ENCODE measurements at regions not wholly inside any gene's neighbourhood (a gene's known extent, or its start where the extent isn't known, plus 50 kb on each side); places are given as distances from the start of the nearest gene placed in this dataset.

DNA sequence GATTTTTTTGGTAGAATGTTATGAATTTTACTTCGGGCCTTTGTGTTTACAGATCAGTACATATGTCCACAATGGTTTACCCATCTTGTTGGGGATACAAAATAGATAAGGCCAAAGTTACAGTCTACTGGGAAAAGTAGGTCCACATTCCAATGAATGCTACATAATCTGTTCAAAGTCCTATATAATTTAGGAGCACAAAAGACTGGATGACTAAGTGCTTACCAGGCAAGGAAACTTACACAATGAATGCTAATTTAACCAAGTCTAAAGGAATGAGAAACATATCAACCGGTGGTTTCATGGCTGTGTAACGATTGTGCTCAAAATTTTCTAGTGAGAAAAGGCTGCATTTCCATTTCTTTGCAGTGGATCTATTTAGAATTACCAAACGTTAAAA lies 97.4 kb upstream of the TRPM3 start:
- no peaks in the 10 kb centered on the region for H3K9me3 ChIP-seq
- intact Hi-C loops (cut with DNase I; ENCODE audit: low total_unique reads) = no loop called here
- TF ChIP-seq, protein P1, sequence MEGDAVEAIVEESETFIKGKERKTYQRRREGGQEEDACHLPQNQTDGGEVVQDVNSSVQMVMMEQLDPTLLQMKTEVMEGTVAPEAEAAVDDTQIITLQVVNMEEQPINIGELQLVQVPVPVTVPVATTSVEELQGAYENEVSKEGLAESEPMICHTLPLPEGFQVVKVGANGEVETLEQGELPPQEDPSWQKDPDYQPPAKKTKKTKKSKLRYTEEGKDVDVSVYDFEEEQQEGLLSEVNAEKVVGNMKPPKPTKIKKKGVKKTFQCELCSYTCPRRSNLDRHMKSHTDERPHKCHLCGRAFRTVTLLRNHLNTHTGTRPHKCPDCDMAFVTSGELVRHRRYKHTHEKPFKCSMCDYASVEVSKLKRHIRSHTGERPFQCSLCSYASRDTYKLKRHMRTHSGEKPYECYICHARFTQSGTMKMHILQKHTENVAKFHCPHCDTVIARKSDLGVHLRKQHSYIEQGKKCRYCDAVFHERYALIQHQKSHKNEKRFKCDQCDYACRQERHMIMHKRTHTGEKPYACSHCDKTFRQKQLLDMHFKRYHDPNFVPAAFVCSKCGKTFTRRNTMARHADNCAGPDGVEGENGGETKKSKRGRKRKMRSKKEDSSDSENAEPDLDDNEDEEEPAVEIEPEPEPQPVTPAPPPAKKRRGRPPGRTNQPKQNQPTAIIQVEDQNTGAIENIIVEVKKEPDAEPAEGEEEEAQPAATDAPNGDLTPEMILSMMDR (IDR thresholded peaks at IDR 0.05) = no peak
- no peak for TF ChIP-seq POLR2A (IDR thresholded peaks at IDR 0.05)
- no peaks in the 10 kb centered on the region for H3K36me3 ChIP-seq (ENCODE audit: low read depth, missing control alignments)
- 76 to 85% methylated on average over 4 of the region's 4 CpGs for WGBS, 2 donors
- DNase-seq = no peak
- no peak overlapping the region for H3K27ac ChIP-seq
- H3K4me3 ChIP-seq = no peak overlapping the region
- H3K27me3 ChIP-seq = no peaks in the 10 kb centered on the region
- H3K4me1 ChIP-seq = no peaks in the 10 kb centered on the region

DNA sequence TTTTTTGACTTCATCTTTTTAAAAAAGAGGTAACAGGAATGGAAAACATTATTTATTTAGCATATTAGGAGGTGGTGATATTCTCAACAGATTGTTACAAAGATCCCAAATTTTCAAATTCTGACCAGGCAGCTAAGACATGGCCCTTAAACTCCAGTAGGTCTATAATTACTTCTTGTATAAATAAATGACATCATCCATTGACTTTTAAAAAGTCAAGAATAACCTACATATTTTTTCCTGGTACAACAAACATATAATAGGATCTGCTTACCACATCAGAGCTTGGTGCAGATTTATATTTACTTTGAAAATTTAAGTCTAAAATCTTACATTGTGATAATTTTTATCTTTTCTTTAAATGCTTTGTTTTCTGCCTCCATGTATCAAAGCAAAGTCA lies 92.2 kb upstream of the TRPM3 start:
- Histone ChIP-seq H3K4me1 (no peaks in the 10 kb centered on the region), H3K4me3 (no peak overlapping the region), H3K27ac (no peak overlapping the region), H3K9me3 (no peaks in the 10 kb centered on the region), H3K27me3 (no peaks in the 10 kb centered on the region), H3K36me3 (ENCODE audit: low read depth, missing control alignments) (no peaks in the 10 kb centered on the region)
- no peak for DNase-seq
- intact Hi-C loops (cut with DNase I; ENCODE audit: low total_unique reads) = no loop called here
- TF ChIP-seq, protein P1 (IDR thresholded peaks at IDR 0.05) = no peak
- no peak for TF ChIP-seq POLR2A (IDR thresholded peaks at IDR 0.05)

DNA sequence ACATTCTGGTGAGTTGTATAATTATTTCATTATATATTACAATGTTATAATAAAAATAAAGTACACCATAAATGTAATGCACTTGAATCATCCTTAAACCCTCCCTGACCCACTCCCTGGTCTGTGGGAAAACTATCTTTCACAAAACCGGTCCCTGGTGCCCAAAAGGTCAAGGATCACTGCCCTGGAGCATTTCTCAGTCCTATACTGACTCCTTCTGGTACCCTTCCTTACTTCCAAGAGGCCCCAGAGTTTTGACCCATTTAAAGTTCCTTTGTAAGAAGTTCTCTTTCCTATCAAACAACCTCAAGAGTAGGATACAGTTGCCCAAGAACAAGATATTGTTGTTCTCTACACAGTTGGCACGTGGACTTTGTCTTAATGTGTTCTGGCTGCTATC lies 88.9 kb upstream of the TRPM3 start:
- Histone ChIP-seq H3K27me3 (no peaks in the 10 kb centered on the region), H3K9me3 (no peaks in the 10 kb centered on the region), H3K4me3 (no peak overlapping the region), H3K36me3 (ENCODE audit: low read depth, missing control alignments) (no peaks in the 10 kb centered on the region), H3K4me1 (no peaks in the 10 kb centered on the region), H3K27ac (no peak overlapping the region)
- TF ChIP-seq, protein P1 (IDR thresholded peaks at IDR 0.05) = no peak
- TF ChIP-seq POLR2A (IDR thresholded peaks at IDR 0.05) = no peak
- 48 to 60% methylated on average over 2 of the region's 2 CpGs for WGBS, 2 donors
- intact Hi-C loops (cut with DNase I; ENCODE audit: low total_unique reads) = no loop called here
- DNase-seq = no peak

DNA sequence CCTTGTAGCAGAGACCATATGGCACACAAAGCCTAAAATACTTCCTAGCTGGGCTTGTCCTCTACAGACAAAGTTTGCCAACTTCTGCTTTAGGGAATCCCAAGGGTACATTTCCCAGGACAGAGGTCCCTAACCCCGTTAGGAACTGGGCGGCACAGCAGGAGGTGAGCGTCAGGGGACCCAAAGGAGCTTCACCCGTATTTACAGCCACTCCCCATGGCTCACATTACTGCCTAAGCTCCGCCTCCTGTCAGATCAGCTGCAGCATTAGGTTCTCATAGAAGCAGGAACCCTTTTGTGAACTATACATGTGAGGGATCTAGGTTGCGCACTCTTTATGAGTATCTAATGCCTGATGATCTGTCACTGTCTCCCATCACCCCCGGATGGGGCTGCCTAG lies 88.5 kb upstream of the TRPM3 start:
- TF ChIP-seq POLR2A (IDR thresholded peaks at IDR 0.05) = no peak
- TF ChIP-seq, protein P1 (IDR thresholded peaks at IDR 0.05) = no peak
- Histone ChIP-seq H3K27me3 (no peaks in the 10 kb centered on the region), H3K4me1 (no peaks in the 10 kb centered on the region), H3K9me3 (no peaks in the 10 kb centered on the region), H3K4me3 (no peak overlapping the region), H3K36me3 (ENCODE audit: low read depth, missing control alignments) (no peaks in the 10 kb centered on the region), H3K27ac (no peak overlapping the region)
- intact Hi-C loops (cut with DNase I; ENCODE audit: low total_unique reads) = no loop called here
- no peak for DNase-seq
- WGBS, 2 donors = 84 to 93% methylated on average over 7 of the region's 7 CpGs

DNA sequence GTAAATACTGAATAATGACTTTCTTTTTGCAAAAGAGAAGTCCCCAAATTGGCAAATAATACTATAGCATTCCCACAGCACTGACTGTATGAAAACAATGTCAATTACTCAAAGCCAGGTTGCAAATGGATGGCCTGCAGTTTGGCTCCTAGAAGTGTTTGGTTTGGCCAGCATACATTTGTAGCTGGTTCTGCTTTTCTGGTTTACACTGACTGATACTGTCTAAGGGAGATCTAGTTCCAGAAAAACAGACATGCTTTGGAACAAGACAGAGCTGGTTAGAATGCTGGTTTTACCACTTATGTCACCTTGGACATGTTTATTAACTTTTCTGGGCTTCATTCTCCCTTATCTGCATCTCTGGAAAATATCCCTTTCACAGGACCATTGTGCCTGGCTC lies 81.5 kb upstream of the TRPM3 start:
- H3K4me3 ChIP-seq = no peak overlapping the region
- TF ChIP-seq, protein P1 (IDR thresholded peaks at IDR 0.05) = no peak
- no peak for TF ChIP-seq POLR2A (IDR thresholded peaks at IDR 0.05)
- H3K27me3 ChIP-seq = no peaks in the 10 kb centered on the region
- H3K27ac ChIP-seq = no peak overlapping the region
- intact Hi-C loops (cut with DNase I; ENCODE audit: low total_unique reads) = no loop called here
- H3K4me1 ChIP-seq = no peaks in the 10 kb centered on the region
- H3K36me3 ChIP-seq (ENCODE audit: low read depth, missing control alignments) = no peaks in the 10 kb centered on the region
- H3K9me3 ChIP-seq = no peaks in the 10 kb centered on the region
- DNase-seq = no peak

Data from testis (tissue), 2 donors.